ENCODE measurements at regions not wholly inside any gene's neighbourhood (a gene's known extent, or its start where the extent isn't known, plus 50 kb on each side); places are given as distances from the start of the nearest gene placed in this dataset.

- Mint-ChIP-seq H3K4me3 (ENCODE audit: unreplicated experiment) (no peak overlapping the region), H3K27me3 (ENCODE audit: unreplicated experiment) (peaks cover 2% of the 10 kb centered on the region), H3K9me3 (ENCODE audit: unreplicated experiment) (no peaks in the 10 kb centered on the region), H3K4me1 (ENCODE audit: unreplicated experiment) (no peaks in the 10 kb centered on the region), H3K27ac (ENCODE audit: unreplicated experiment) (no peak overlapping the region), H3K36me3 (ENCODE audit: unreplicated experiment) (no peaks in the 10 kb centered on the region)
- DNase-seq (ENCODE audit: extremely low spot score, unreplicated experiment): no peak
- TF ChIP-seq, protein P1, sequence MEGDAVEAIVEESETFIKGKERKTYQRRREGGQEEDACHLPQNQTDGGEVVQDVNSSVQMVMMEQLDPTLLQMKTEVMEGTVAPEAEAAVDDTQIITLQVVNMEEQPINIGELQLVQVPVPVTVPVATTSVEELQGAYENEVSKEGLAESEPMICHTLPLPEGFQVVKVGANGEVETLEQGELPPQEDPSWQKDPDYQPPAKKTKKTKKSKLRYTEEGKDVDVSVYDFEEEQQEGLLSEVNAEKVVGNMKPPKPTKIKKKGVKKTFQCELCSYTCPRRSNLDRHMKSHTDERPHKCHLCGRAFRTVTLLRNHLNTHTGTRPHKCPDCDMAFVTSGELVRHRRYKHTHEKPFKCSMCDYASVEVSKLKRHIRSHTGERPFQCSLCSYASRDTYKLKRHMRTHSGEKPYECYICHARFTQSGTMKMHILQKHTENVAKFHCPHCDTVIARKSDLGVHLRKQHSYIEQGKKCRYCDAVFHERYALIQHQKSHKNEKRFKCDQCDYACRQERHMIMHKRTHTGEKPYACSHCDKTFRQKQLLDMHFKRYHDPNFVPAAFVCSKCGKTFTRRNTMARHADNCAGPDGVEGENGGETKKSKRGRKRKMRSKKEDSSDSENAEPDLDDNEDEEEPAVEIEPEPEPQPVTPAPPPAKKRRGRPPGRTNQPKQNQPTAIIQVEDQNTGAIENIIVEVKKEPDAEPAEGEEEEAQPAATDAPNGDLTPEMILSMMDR (IDR thresholded peaks at IDR 0.05): no peak
These were observed 313.1 kb upstream of the DAB1 start for GRCh38 chr1:57736940-57737339.

GRCh38 chr1:57729181-57729580 lies 305.3 kb upstream of the DAB1 start:
- Mint-ChIP-seq H3K27me3 (ENCODE audit: unreplicated experiment) (no peaks in the 10 kb centered on the region), H3K4me1 (ENCODE audit: unreplicated experiment) (no peaks in the 10 kb centered on the region), H3K36me3 (ENCODE audit: unreplicated experiment) (no peaks in the 10 kb centered on the region), H3K27ac (ENCODE audit: unreplicated experiment) (no peak overlapping the region), H3K9me3 (ENCODE audit: unreplicated experiment) (no peaks in the 10 kb centered on the region), H3K4me3 (ENCODE audit: unreplicated experiment) (no peak overlapping the region)
- DNase-seq (ENCODE audit: extremely low spot score, unreplicated experiment): no peak
- TF ChIP-seq, protein P1 (IDR thresholded peaks at IDR 0.05): no peak

- Mint-ChIP-seq H3K4me3 (ENCODE audit: unreplicated experiment) (no peak overlapping the region), H3K36me3 (ENCODE audit: unreplicated experiment) (no peaks in the 10 kb centered on the region), H3K4me1 (ENCODE audit: unreplicated experiment) (no peaks in the 10 kb centered on the region), H3K27ac (ENCODE audit: unreplicated experiment) (no peak overlapping the region), H3K9me3 (ENCODE audit: unreplicated experiment) (no peaks in the 10 kb centered on the region), H3K27me3 (ENCODE audit: unreplicated experiment) (peaks cover 2% of the 10 kb centered on the region)
- DNase-seq (ENCODE audit: extremely low spot score, unreplicated experiment): no peak
- TF ChIP-seq, protein P1 (IDR thresholded peaks at IDR 0.05): no peak
These were observed 303.3 kb upstream of the DAB1 start for GRCh38 chr1:57727121-57727520.

- Mint-ChIP-seq H3K27ac (ENCODE audit: unreplicated experiment) (no peak overlapping the region), H3K36me3 (ENCODE audit: unreplicated experiment) (no peaks in the 10 kb centered on the region), H3K4me3 (ENCODE audit: unreplicated experiment) (no peak overlapping the region), H3K27me3 (ENCODE audit: unreplicated experiment) (peaks cover 2% of the 10 kb centered on the region), H3K9me3 (ENCODE audit: unreplicated experiment) (no peaks in the 10 kb centered on the region), H3K4me1 (ENCODE audit: unreplicated experiment) (no peaks in the 10 kb centered on the region)
- DNase-seq (ENCODE audit: extremely low spot score, unreplicated experiment): no peak
- TF ChIP-seq, protein P1 (IDR thresholded peaks at IDR 0.05): no peak
These were observed 301.5 kb upstream of the DAB1 start for GRCh38 chr1:57725318-57725717.

- H3K27ac Mint-ChIP-seq (ENCODE audit: unreplicated experiment): no peak overlapping the region
- H3K4me1 Mint-ChIP-seq (ENCODE audit: unreplicated experiment): no peaks in the 10 kb centered on the region
- H3K4me3 Mint-ChIP-seq (ENCODE audit: unreplicated experiment): no peak overlapping the region
- no peaks in the 10 kb centered on the region for H3K36me3 Mint-ChIP-seq (ENCODE audit: unreplicated experiment)
- DNase-seq (ENCODE audit: extremely low spot score, unreplicated experiment): no peak
- no peaks in the 10 kb centered on the region for H3K9me3 Mint-ChIP-seq (ENCODE audit: unreplicated experiment)
- TF ChIP-seq, protein P1 (IDR thresholded peaks at IDR 0.05): no peak
- peaks cover 2% of the 10 kb centered on the region for H3K27me3 Mint-ChIP-seq (ENCODE audit: unreplicated experiment)
These were observed 300.7 kb upstream of the DAB1 start for GRCh38 chr1:57724535-57724934.

Data from osteocyte (in vitro differentiated cells).